Activated T-helper 2 cell treated with anti-CD3 and anti-CD28 coated beads, Interferon-gamma antibody, Interleukin-2, Interleukin-4, amounts not matched to agents 10 μg/mL and 5 μg/mL and 100 μg/mL, durations not matched to agents 14 hours and 24 hours and 36 hours (primary cell): ENCODE measurements at regions not wholly inside any gene's neighbourhood (a gene's known extent, or its start where the extent isn't known, plus 50 kb on each side); places are given as distances from the start of the nearest gene placed in this dataset.

Source experiments
- DNase-seq: peaks from one replicate; pipeline ENCODE4 v3.0.0; 2021; ENCODE audit warnings: low spot score
- H3K27ac Mint-ChIP-seq: one replicate; pipeline ENCODE4 v1.8.0; 2021; ENCODE audit warnings: mixed read lengths
- H3K27me3 Mint-ChIP-seq: one replicate; pipeline ENCODE4 v1.8.0; 2021; ENCODE audit warnings: low read depth, mixed read lengths
- H3K36me3 Mint-ChIP-seq: one replicate; pipeline ENCODE4 v1.8.0; 2021; ENCODE audit warnings: low read depth, mixed read lengths
- H3K4me1 Mint-ChIP-seq: one replicate; pipeline ENCODE4 v1.8.0; 2021; ENCODE audit warnings: low read depth, mixed read lengths
- H3K4me3 Mint-ChIP-seq: one replicate; pipeline ENCODE4 v1.8.0; 2021; ENCODE audit warnings: low read depth, mild to moderate bottlenecking, moderate library complexity, mixed read lengths
- H3K9me3 Mint-ChIP-seq: one replicate; pipeline ENCODE4 v1.8.0; 2021; ENCODE audit warnings: mixed read lengths
- intact Hi-C: fragments of 100-400 bp; cut with micrococcal nuclease; formaldehyde crosslinking; loops from one replicate; pipeline ENCODE4 v1.15.1; 2023

DNA sequence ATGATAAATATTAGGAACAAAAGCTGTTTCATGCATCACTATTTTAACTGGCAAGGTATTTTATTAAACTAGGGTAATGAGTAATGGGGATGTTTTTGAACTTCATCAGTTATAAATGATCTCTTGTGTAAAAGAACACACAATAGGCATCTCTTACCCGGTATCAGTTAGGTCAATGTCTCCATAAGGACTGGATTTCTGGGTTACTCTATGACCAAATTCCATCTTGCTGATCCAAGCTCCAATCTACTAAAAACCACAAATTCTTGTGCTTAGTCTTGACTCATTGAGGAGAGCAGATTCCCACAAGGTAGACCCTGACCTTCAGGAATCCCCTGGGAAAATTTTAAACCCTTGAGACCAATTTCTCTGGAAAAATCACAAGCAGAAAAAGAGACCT is 1167.7 kb downstream of the XPNPEP1 start:
- Mint-ChIP-seq H3K27ac (no peak overlapping the region), H3K4me3 (no peak overlapping the region), H3K9me3 (no peaks in the 10 kb centered on the region)

DNA sequence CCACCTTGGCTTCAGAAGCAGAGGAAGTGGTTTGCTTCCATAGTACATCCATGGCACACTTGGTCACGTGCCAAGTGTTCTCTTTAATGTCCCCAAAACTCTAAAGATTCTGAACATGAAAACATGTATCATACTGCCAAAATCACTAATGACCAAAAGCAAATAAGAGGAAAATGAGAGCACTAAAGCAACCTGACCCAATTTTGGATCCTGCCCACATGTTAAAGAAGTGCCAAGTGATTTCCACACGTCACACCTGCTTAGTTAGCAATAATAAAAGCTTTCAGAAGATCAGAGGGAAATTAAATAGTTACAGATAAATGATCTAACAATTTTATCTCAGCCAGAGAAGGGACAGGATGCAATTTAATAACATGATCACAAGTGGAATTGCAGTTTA is 1170.0 kb downstream of the XPNPEP1 start:
- Mint-ChIP-seq H3K4me3 (no peak overlapping the region), H3K27ac (no peak overlapping the region), H3K27me3 (no peaks in the 10 kb centered on the region), H3K9me3 (no peaks in the 10 kb centered on the region), H3K4me1 (no peaks in the 10 kb centered on the region), H3K36me3 (no peaks in the 10 kb centered on the region)
- intact Hi-C loops, result no loop called here
- DNase-seq, result no peak

More for the DNA sequence above, 1167.7 kb downstream of the XPNPEP1 start:
- Mint-ChIP-seq H3K36me3 (no peaks in the 10 kb centered on the region), H3K4me1 (no peaks in the 10 kb centered on the region), H3K27me3 (no peaks in the 10 kb centered on the region)
- intact Hi-C loops, result no loop called here
- no peak for DNase-seq

DNA sequence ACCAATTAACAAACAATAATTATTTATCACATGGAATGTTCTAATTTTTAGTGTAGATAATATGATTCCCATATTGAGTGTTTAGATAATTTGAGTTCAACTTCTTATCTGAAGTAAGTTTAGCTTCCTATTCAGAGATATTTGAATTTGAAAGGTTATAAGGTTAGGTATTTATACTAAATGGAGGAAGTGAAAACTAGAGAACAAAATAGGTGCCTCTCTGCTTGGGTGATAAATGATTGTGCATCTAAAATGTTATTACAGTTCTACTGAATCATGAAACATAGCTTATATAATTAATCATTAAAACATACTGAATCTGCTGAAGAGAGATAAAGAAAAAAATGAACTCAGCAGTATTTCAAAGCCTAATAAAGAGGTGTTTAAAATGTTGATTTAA is 1174.3 kb downstream of the XPNPEP1 start:
- Mint-ChIP-seq H3K9me3 (no peaks in the 10 kb centered on the region), H3K4me1 (no peaks in the 10 kb centered on the region), H3K36me3 (no peaks in the 10 kb centered on the region), H3K27ac (no peak overlapping the region), H3K4me3 (no peak overlapping the region), H3K27me3 (no peaks in the 10 kb centered on the region)
- DNase-seq, result no peak
- intact Hi-C loops, result no loop called here

- Mint-ChIP-seq H3K27ac (no peak overlapping the region), H3K36me3 (no peaks in the 10 kb centered on the region), H3K4me3 (no peak overlapping the region), H3K4me1 (no peaks in the 10 kb centered on the region), H3K9me3 (peaks cover 25% of the 10 kb centered on the region), H3K27me3 (no peaks in the 10 kb centered on the region)
- no peak for DNase-seq
- intact Hi-C loops, result no loop called here
These were observed 1187.2 kb downstream of the XPNPEP1 start for GRCh38 chr10:108736111-108736510.

GRCh38 chr10:108735380-108735779 is 1187.9 kb downstream of the XPNPEP1 start:
- no peaks in the 10 kb centered on the region for H3K27me3 Mint-ChIP-seq
- H3K4me1 Mint-ChIP-seq, result no peaks in the 10 kb centered on the region
- no peak overlapping the region for H3K27ac Mint-ChIP-seq
- intact Hi-C loops, result no loop called here
- no peak for DNase-seq
- H3K4me3 Mint-ChIP-seq, result no peak overlapping the region
- H3K36me3 Mint-ChIP-seq, result no peaks in the 10 kb centered on the region
- peaks cover 21% of the 10 kb centered on the region for H3K9me3 Mint-ChIP-seq

DNA sequence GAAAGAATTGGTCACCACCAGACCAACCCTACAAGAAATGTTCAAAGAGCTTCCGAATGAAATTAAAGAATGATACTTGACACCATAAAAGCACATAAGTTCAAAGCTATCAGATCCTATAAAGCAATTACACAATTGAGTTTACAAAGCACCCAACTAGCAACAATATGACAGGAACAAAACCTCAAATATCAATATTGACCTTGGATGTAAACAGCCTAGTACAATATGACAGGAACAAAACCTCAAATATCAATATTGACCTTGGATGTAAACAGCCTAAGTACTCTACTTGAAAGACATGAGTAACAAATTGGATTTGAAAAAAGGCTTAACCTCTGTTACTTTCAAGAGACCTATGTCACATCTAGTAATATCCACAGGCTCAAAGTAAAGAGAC is 1201.4 kb downstream of the XPNPEP1 start:
- Mint-ChIP-seq H3K36me3 (no peaks in the 10 kb centered on the region), H3K9me3 (peaks cover 28% of the 10 kb centered on the region), H3K27ac (no peak overlapping the region), H3K4me3 (no peak overlapping the region), H3K27me3 (no peaks in the 10 kb centered on the region), H3K4me1 (no peaks in the 10 kb centered on the region)
- DNase-seq, result no peak
- intact Hi-C loops, result no loop called here

DNA sequence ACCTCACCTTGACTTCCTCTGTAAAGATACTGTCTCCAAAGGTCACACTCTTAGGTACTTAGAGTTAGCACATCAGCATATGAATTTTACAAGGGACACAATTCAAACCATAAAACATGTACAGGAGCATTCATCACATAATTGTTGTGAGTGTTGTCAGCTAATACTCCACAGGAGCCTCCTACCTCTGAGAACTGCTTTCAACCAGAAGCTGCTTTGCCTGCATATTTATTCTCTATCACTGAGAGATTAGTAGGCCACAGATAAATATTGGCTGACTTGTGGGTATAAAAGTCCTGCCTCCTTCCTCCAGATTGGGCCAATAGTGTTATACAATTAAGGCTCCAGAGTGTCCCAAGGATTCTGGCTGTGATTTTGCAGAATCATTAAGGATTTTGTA is 1207.0 kb downstream of the XPNPEP1 start:
- H3K4me1 Mint-ChIP-seq, result no peaks in the 10 kb centered on the region
- H3K4me3 Mint-ChIP-seq, result no peak overlapping the region
- H3K9me3 Mint-ChIP-seq, result peaks cover 47% of the 10 kb centered on the region
- no peak for DNase-seq
- H3K27me3 Mint-ChIP-seq, result no peaks in the 10 kb centered on the region
- no peak overlapping the region for H3K27ac Mint-ChIP-seq
- no peaks in the 10 kb centered on the region for H3K36me3 Mint-ChIP-seq
- intact Hi-C loops, result no loop called here

DNA sequence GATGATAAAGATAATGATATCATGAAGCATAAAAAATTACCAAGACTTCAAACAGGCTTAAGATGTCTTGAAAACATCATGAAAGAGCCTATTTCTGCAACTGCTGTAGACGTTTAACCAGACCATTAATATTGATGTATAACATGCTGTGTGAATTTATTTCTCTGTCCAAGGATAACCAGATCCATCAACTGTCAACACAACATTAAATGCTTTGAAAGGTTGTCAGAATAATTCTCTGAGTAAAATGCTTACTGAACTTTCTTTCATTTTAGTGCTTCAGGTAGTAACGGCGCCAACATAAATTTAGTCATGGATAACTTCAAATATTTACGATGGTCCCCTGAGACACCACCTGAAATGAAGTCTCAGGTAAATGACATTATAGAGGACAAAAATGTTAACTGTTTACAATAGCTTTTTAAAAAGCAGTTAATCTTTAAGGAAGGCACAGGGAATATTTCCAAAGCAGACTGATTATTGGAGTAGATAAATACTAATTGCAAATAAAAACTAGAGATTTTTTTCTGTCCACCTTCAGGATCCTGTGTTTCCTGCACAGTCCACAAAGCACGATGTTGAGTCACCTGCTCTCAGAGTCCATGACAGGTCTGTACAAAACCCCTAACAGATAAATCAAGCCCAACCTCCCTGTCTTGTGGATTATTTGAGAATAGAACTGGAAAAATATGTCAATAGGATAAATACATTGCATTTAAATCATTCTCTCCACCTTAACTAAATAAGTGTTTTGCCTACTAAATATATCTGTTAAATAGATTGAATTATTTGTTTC is 1213.2 kb downstream of the XPNPEP1 start:
- H3K9me3 Mint-ChIP-seq, result peaks cover 31% of the 10 kb centered on the region
- H3K27me3 Mint-ChIP-seq, result no peaks in the 10 kb centered on the region
- intact Hi-C loops, result no loop called here
- no peaks in the 10 kb centered on the region for H3K36me3 Mint-ChIP-seq
- no peak overlapping the region for H3K27ac Mint-ChIP-seq
- no peaks in the 10 kb centered on the region for H3K4me1 Mint-ChIP-seq
- DNase-seq, result no peak
- H3K4me3 Mint-ChIP-seq, result no peak overlapping the region

DNA sequence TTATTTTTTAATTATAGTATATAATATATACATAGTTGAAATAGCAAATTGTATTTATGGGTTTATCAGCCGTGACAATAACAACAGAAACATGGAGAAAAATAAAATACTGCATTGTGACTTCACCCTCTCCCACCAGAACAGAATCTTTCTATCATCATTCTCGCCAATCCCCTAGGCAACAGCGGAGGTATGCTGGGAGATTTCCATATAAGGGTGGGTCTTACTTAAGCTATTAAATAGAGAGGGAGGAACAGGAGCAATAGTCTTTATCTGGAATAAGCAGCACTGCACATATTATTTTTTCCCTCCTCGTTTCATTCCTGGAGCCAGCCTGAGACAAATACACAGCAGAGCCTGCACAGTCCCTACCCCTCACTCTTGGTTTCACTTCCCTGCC is 1214.9 kb downstream of the XPNPEP1 start:
- intact Hi-C loops, result no loop called here
- DNase-seq, result no peak
- Mint-ChIP-seq H3K4me3 (no peak overlapping the region), H3K27ac (no peak overlapping the region), H3K36me3 (no peaks in the 10 kb centered on the region), H3K9me3 (peaks cover 18% of the 10 kb centered on the region), H3K27me3 (no peaks in the 10 kb centered on the region), H3K4me1 (no peaks in the 10 kb centered on the region)

GRCh38 chr10:108696792-108697477 is 1226.4 kb downstream of the XPNPEP1 start:
- H3K27me3 Mint-ChIP-seq, result no peaks in the 10 kb centered on the region
- DNase-seq, result no peak
- H3K27ac Mint-ChIP-seq, result no peak overlapping the region
- H3K4me1 Mint-ChIP-seq, result no peaks in the 10 kb centered on the region
- intact Hi-C loops, result no loop called here
- no peaks in the 10 kb centered on the region for H3K36me3 Mint-ChIP-seq
- no peak overlapping the region for H3K4me3 Mint-ChIP-seq
- peaks cover 11% of the 10 kb centered on the region for H3K9me3 Mint-ChIP-seq

- DNase-seq, result no peak
- H3K9me3 Mint-ChIP-seq, result peaks cover 14% of the 10 kb centered on the region
- H3K36me3 Mint-ChIP-seq, result no peaks in the 10 kb centered on the region
- no peak overlapping the region for H3K27ac Mint-ChIP-seq
- intact Hi-C loops, result no loop called here
- H3K4me1 Mint-ChIP-seq, result no peaks in the 10 kb centered on the region
- no peaks in the 10 kb centered on the region for H3K27me3 Mint-ChIP-seq
- no peak overlapping the region for H3K4me3 Mint-ChIP-seq
These were observed 1232.2 kb downstream of the XPNPEP1 start for GRCh38 chr10:108691126-108691525.

- H3K27ac Mint-ChIP-seq, result no peak overlapping the region
- no peak for DNase-seq
- H3K9me3 Mint-ChIP-seq, result peaks cover 14% of the 10 kb centered on the region
- no peaks in the 10 kb centered on the region for H3K27me3 Mint-ChIP-seq
- intact Hi-C loops, result no loop called here
- no peaks in the 10 kb centered on the region for H3K36me3 Mint-ChIP-seq
- no peak overlapping the region for H3K4me3 Mint-ChIP-seq
- no peaks in the 10 kb centered on the region for H3K4me1 Mint-ChIP-seq
These were observed 1232.8 kb downstream of the XPNPEP1 start for GRCh38 chr10:108690530-108690929.

GRCh38 chr10:108689891-108690290 is 1233.4 kb downstream of the XPNPEP1 start:
- Mint-ChIP-seq H3K4me1 (no peaks in the 10 kb centered on the region), H3K27ac (no peak overlapping the region), H3K4me3 (no peak overlapping the region), H3K9me3 (peaks cover 9% of the 10 kb centered on the region), H3K36me3 (no peaks in the 10 kb centered on the region), H3K27me3 (no peaks in the 10 kb centered on the region)
- no peak for DNase-seq
- intact Hi-C loops, result no loop called here
